Retina (tissue), 1 donor: ENCODE measurements at regions not wholly inside any gene's neighbourhood (a gene's known extent, or its start where the extent isn't known, plus 50 kb on each side); places are given as distances from the start of the nearest gene placed in this dataset.
"Not testable (repeated sequence)": the region's sequence is repeated elsewhere in the genome, so short reads cannot be mapped to it uniquely, and the experiment has no call there.

ENCODE experiments used
- DNase-seq: peaks from one replicate; pipeline ENCODE4 v3.0.0-alpha.2; 2016

GRCh38 chr3:135560847-135561246 lies 404.7 kb upstream of the PPP2R3A start:
- DNase-seq, result no peak

DNA sequence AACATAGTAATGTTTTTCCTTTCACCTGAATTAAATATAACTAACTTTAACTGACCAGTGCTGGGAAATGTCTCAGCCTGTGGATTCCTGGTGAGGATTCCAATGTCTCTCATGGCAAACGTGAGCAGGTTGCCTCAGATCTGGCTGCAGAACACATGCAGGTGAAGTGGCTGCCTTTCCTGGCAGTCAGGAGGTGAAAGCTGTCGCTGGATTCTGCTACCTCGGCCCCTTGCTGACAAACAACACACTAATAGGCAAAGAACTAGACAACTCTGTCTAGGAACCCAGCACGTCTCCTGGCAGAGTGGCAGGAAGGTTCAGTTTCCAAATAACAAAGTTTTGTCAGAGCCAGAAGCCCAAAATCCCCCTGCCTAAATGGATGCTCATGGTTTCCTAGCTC lies 400.8 kb upstream of the PPP2R3A start:
- no peak for DNase-seq

- no peak for DNase-seq
Measured at GRCh38 chr3:135565546-135565945, 400.0 kb upstream of the PPP2R3A start.

DNA sequence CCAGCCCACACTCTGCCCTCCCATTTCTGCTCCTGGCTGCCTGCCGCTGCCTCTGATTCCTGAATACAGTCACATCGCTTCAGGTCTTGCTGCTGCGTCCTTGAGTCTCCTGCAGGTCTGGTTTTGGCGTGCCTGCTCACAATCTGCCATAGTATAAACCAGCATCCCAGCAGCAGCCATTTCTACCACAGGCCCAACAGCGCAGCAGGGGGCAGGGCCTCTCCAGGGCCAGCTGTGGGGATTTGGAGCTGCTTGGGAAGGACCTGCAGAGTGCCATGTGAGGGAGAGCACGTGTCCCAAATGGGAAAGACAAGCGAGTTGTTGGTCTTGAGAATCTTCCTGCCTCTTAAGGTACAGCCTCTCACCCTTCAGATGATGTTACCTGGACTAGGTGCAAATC lies 398.3 kb upstream of the PPP2R3A start:
- no peak for DNase-seq

- no peak for DNase-seq
Measured at GRCh38 chr3:135576751-135577150, 388.8 kb upstream of the PPP2R3A start.

DNA sequence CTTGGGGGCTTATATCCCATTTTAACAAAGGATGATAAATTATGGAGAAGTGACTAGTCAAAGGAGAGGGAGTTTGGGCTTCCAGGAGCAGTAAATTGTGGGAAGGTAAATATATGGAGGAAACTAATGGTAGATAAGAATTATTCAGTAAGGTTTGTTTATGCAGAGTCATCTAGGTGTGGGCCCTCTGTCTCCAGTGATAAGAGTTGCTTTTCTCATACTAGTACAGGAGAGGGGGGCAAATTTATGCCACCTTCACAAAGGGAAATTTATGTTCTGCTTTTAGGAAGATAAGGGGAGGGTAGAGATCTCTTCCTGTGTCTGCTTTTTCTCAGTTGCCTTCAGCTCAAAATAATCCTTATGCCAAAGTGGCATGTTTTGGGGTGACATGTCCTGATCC lies 383.7 kb upstream of the PPP2R3A start:
- DNase-seq, result no peak

- no peak for DNase-seq
Measured at GRCh38 chr3:135582800-135583199, 382.7 kb upstream of the PPP2R3A start.

GRCh38 chr3:135596563-135596962 lies 369.0 kb upstream of the PPP2R3A start:
- DNase-seq, result no peak

DNA sequence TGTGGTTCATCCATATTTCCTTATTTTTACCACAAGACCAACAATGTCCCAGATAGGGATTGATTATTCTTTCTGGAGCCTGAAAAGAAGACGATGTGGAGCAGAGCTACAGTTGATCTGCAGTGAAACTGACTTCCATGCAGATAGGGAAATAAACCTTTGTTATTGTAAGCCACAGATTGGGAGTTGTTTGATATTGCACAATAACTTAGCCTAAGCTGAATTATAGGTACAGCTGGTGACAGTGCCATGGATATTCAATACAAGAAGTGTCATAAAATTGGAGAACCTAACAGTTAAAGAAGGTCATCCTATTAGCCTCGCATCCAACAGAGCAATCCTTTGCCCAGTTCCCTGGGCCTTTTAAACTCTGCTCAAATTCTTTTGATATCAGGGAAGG lies 367.7 kb upstream of the PPP2R3A start:
- DNase-seq, result no peak

DNA sequence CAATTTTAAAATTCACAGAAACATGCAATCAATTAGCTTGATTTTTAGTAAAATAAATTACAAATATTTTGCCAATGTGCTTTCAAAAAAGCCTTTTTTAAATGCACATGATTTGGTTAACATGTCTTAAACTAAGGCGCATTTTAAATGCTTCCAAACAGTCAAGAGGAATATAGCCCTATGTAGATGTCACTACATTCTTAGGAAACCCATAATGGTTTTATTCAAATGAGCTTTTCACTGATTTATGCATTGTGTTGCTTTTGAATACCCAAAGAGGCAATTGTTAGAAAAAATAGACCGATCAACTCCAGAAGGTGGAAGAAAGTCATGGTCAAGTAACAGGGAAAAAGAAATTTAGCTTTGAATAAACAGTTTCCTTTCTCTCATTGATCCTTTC lies 366.9 kb upstream of the PPP2R3A start:
- no peak for DNase-seq

GRCh38 chr3:135604512-135604911 lies 361.0 kb upstream of the PPP2R3A start:
- not testable (repeated sequence) for DNase-seq

- no peak for DNase-seq
Measured at GRCh38 chr3:135618123-135618522, 347.4 kb upstream of the PPP2R3A start.

GRCh38 chr3:135621184-135621920 lies 344.2 kb upstream of the PPP2R3A start:
- no peak for DNase-seq

GRCh38 chr3:135622215-135622614 lies 343.3 kb upstream of the PPP2R3A start:
- DNase-seq, result no peak

- no peak for DNase-seq
Measured at GRCh38 chr3:135622656-135623055, 342.9 kb upstream of the PPP2R3A start.

- no peak for DNase-seq
Measured at GRCh38 chr3:135623558-135623957, 342.0 kb upstream of the PPP2R3A start.

GRCh38 chr3:135627057-135627456 lies 338.5 kb upstream of the PPP2R3A start:
- DNase-seq, result no peak

DNA sequence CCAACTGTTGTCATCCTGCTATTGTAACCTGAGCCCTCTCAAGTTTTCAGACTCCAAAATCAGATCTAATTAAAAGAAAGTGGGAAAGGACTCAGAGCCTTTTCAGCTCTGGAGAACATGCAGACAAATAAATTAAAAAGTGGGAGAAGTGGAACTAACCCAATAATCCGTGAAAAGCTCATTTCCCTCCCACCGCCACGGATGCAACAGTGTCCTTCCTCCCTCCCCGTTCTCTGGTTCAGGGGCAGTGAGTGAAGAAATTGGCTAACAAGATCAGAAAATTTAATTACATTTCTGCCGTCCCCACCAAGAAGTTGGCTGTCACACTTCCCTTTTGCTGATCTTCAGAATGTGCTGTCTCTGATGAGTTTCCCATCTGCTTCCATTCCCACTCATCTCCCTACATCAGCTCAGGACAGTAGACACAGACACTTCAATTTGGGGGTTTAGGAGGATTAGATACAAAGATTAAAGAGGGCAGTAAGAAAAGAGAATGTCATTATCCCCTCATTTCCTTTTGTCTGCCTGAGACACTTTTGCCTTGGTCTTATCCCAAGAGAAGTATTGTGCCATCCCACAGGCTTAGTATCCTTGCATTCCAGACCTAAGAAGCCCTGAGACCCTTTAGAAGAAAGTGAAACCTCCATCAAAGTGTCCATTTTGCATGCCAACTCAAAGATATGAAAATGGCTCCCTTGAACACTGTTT lies 335.7 kb upstream of the PPP2R3A start:
- no peak for DNase-seq

- no peak for DNase-seq
Measured at GRCh38 chr3:135632556-135633065, 332.9 kb upstream of the PPP2R3A start.

DNA sequence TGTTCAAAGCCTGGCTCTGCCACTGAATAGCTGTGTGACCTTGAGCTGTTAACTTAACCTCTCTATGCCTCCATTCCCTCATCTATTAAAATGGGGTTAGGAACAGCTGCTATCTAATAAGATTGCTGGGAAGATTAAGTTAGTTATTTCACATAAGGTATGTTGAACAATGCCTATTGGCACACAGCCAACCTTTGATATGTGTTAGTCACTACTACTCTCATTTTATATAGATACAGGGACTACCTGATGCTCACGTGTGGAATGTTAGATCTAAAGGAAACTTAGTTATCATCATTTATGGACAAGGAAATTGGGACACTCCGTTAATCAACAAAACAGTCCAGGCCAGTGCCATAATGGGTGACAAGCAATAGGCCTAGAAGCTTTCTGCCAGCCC lies 332.4 kb upstream of the PPP2R3A start:
- no peak for DNase-seq

- no peak for DNase-seq
Measured at GRCh38 chr3:135636596-135636995, 328.9 kb upstream of the PPP2R3A start.

GRCh38 chr3:135637013-135637412 lies 328.5 kb upstream of the PPP2R3A start:
- no peak for DNase-seq

DNA sequence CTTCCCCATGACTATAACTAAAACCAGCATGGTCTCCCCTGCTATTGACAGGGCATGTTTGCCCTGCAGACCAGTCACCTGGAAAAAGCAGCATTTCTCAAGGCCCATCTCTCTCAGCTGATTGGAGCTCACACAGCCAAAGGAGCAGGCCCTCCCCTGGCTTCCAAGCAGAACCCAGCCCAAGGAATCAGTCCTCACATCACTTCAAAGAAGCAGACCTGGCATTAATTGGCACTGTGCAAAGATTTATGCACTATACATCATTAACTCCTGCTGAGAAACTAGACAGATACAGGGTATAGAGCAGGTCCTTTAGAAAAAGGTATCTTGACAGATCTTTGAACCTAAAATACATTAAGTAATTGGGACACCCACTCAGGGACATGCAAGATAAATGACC lies 323.8 kb upstream of the PPP2R3A start:
- no peak for DNase-seq

GRCh38 chr3:135645541-135645940 lies 320.0 kb upstream of the PPP2R3A start:
- DNase-seq, result no peak
